AG04450 (cell line): ENCODE measurements at regions not wholly inside any gene's neighbourhood (a gene's known extent, or its start where the extent isn't known, plus 50 kb on each side); places are given as distances from the start of the nearest gene placed in this dataset.

Experiments used
- CTCF ChIA-PET: fragments of 300-600, 350-600 bp; formaldehyde crosslinking; extraction: SDS; loops from one replicate; lab custom pipeline; 2022; ENCODE audit warnings: antibody characterized with exemption, inconsistent platforms; lab: Charles Lee
- POLR2A ChIA-PET: fragments of 350-600 bp; formaldehyde crosslinking; extraction: SDS; loops from one replicate; lab custom pipeline; 2021; ENCODE audit warnings: antibody characterized with exemption, inconsistent platforms; lab: Yijun Ruan, JAX
- DNase-seq: peaks from one replicate; pipeline ENCODE4 v3.0.0-alpha.2; 2011; ENCODE audit warnings: low read depth, low spot score
- H3K27ac ChIP-seq: one replicate; pipeline ENCODE4 v1.5.1; 2012; ENCODE audit warnings: low read depth, low read length, control low read depth
- H3K27me3 ChIP-seq: one replicate; pipeline ENCODE4 v1.6.0; 2012; ENCODE audit warnings: low read length; ENCODE audit not compliant: control insufficient read depth, insufficient read depth
- H3K4me3 ChIP-seq: 2 replicates; pipeline ENCODE4 v1.5.1; 2011; ENCODE audit warnings: mild to moderate bottlenecking, low read depth, low read length, control low read depth
- H3K9me3 ChIP-seq: 2 replicates; pipeline ENCODE4 v1.5.1; 2012; ENCODE audit warnings: low read length; ENCODE audit not compliant: control insufficient read depth, insufficient read depth
- CTCF ChIP-seq: IDR thresholded peaks from 2 replicates; pipeline ENCODE4 v1.5.1; 2011; ENCODE audit warnings: low read depth, low read length, control low read depth, inconsistent platforms

GRCh38 chr2:107411267-107411666 is 415.4 kb upstream of the RGPD4 start:
- no peaks in the 10 kb centered on the region for H3K9me3 ChIP-seq
- H3K27me3 ChIP-seq, result no peaks in the 10 kb centered on the region
- CTCF ChIA-PET, result no interaction called here
- POLR2A ChIA-PET, result no interaction called here
- TF ChIP-seq CTCF, result no peak
- H3K27ac ChIP-seq, result no peak overlapping the region
- DNase-seq, result no peak
- no peak overlapping the region for H3K4me3 ChIP-seq

GRCh38 chr2:107412209-107412904 is 414.3 kb upstream of the RGPD4 start:
- no peak overlapping the region for H3K4me3 ChIP-seq
- ChIA-PET POLR2A (no interaction called here), CTCF (no interaction called here)
- H3K27me3 ChIP-seq, result no peaks in the 10 kb centered on the region
- TF ChIP-seq CTCF, result no peak
- no peak overlapping the region for H3K27ac ChIP-seq
- DNase-seq, result no peak
- no peaks in the 10 kb centered on the region for H3K9me3 ChIP-seq

- POLR2A ChIA-PET, result no interaction called here
- CTCF ChIA-PET, result no interaction called here
- H3K4me3 ChIP-seq, result no peak overlapping the region
Measured at GRCh38 chr2:107412981-107413380, 413.7 kb upstream of the RGPD4 start.

DNA sequence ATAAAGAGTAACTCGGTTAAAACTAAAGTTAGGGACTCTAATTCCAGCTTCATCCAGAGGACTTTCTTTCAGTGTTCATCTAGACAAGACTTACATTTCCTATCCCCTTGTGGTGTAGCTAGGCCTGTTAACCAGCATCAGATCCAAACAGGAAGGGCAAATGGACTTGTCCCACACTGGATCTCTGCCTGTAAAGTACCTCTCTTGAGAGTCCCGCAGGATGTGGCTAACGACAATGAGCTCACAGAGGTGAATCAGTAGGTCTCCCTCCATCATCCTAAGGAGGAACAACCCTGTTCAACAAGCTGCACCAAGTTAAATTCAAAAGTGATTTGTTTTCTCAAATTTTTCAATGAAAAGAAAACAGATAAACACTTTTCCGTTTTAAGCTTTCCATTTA is 412.3 kb upstream of the RGPD4 start:
- H3K9me3 ChIP-seq, result no peaks in the 10 kb centered on the region
- H3K27ac ChIP-seq, result no peak overlapping the region
- POLR2A ChIA-PET, result no interaction called here
- CTCF ChIA-PET, result no interaction called here
- no peak for DNase-seq
- H3K27me3 ChIP-seq, result no peaks in the 10 kb centered on the region
- H3K4me3 ChIP-seq, result no peak overlapping the region
- TF ChIP-seq CTCF, result no peak

More at GRCh38 chr2:107412981-107413380, 413.7 kb upstream of the RGPD4 start:
- no peaks in the 10 kb centered on the region for H3K9me3 ChIP-seq
- H3K27ac ChIP-seq, result no peak overlapping the region
- no peak for DNase-seq
- no peak for TF ChIP-seq CTCF
- H3K27me3 ChIP-seq, result no peaks in the 10 kb centered on the region

DNA sequence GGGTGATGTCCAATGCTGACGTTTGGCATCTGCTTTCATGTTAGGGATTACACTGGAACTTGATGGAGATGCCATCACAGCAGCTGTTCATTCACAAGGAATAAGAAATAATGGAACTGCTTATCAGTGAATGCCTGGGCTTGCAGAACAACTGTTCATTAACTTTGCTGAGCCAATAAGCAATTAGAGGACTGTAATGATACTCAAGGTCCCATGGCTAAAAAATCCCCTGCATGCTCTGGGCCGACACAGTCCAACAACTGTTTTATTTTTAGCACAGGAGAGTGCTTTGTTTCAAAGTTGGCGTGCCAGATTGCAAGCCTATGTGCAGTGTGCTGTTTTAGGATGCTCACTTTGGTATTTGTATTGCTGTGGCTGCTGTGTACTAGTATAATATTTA is 408.0 kb upstream of the RGPD4 start:
- Histone ChIP-seq H3K4me3 (no peak overlapping the region), H3K27me3 (no peaks in the 10 kb centered on the region), H3K9me3 (no peaks in the 10 kb centered on the region), H3K27ac (no peak overlapping the region)
- POLR2A ChIA-PET, result no interaction called here
- DNase-seq, result no peak
- CTCF ChIA-PET, result no interaction called here
- no peak for TF ChIP-seq CTCF
